GM18505 (cell line): ENCODE measurements at regions not wholly inside any gene's neighbourhood (a gene's known extent, or its start where the extent isn't known, plus 50 kb on each side); places are given as distances from the start of the nearest gene placed in this dataset.

Experiments
- ATAC-seq: cut with Tn5 transposase; IDR thresholded peaks from one replicate; pipeline ENCODE4 v1.9.1; 2021; ENCODE audit not compliant: unreplicated experiment
- POLR2A ChIP-seq: IDR thresholded peaks from 4 replicates; pipeline ENCODE4 v1.6.1; 2011; ENCODE audit warnings: borderline replicate concordance; ENCODE audit not compliant: insufficient read depth, insufficient read length; ENCODE audit errors: extremely low read depth

DNA sequence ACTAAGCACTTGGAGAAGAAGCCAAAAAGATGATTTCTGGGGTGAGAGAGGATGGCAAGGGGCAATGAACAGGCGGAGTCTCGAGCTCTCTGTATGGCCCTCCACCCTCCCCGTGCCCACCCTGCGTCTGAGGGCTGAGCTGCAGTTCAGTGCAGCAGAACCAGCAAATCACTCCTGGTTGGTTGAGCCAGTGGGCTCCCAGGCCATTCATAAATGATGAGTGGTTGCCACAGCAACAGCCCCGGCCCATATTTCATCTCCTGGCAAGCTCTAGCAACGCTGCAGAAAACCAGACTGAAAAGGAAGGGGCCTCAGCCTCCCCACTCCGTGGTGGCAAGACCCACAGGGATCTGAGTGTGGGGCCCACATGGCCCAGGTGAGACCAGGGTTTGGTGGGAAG lies 93.8 kb upstream of the PPP1R26 start:
- no peak for TF ChIP-seq POLR2A
- ATAC-seq, result no peak

DNA sequence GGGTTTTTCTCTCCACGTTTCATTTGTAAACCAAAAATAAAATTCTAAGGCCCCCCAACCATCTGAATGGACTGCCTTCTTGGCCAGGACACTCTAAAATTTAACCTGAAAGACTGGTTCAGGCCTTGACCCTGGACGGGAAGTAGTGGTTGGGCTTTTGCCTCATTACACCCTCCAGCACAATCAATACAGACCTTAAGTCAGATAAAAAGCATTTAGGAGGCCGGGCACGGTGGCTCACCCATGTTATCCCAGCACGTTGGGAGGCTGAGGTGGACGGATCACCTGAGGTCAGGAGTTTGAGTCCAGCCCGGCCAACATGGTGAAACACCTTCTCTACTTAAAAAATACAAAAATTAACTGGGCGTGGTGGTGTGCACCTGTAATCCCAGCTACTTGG lies 91.6 kb upstream of the PPP1R26 start:
- TF ChIP-seq POLR2A, result no peak
- ATAC-seq, result no peak

DNA sequence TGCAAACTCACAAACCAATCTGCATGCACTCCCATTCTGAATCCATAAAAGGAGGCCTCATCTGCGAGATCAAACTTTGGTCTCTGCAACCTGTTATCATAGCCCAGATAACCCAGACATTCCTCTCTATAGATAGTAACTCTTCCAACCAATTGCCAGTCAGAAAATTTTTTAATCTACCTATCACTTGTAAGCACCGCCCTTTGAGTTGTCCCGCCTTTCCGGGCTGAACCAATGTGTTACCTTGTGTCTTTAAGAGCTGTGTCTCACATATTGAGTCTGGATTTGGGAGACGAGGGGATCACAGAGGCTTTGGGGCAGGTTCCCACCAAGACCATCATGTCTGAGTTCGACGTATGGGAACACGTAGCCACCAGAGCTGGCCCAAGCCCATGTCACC lies 91.1 kb upstream of the PPP1R26 start:
- no peak for TF ChIP-seq POLR2A
- ATAC-seq, result no peak

DNA sequence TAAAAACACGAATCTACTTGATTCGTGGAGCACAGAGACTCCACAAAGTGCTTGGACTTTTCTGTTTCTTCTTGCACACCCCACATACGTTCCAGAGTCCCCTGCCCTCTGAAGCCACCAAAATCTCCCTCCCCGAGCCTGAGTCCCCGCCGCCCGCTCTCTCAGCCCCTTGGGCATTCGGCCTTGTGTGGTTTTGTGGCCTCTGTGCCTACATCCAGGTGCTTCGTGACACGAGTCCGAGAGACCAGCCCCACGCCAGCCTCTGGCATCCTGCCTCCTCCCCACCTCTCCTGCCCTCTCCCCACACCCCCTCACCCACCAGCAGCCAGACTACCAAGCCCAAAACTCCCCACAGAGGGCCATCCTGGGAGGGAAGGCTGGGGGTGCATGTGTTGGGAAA lies 87.8 kb upstream of the PPP1R26 start:
- no peak for ATAC-seq

DNA sequence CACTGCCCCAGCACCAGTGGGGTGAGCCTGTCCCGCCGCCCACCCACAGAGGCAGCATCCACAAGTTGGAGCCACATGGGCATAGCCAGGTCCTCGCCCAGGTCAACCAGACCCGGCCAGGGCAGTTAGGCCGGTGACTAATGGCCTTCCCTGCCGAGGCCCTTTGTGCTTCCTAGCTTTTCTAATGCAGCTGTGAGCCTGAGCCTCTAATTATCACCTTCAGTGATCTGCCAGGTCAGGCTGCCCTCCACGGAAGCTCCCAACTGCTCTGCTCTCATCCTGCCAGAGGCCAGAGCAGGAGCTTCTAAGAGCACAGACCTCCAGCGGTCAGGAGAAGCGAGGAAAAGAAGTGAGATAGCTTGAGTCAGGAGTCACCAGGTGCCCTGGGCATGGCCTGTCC lies 87.1 kb upstream of the PPP1R26 start:
- no peak for TF ChIP-seq POLR2A
- ATAC-seq, result no peak

More for the DNA sequence above, 87.8 kb upstream of the PPP1R26 start:
- TF ChIP-seq POLR2A, result no peak

DNA sequence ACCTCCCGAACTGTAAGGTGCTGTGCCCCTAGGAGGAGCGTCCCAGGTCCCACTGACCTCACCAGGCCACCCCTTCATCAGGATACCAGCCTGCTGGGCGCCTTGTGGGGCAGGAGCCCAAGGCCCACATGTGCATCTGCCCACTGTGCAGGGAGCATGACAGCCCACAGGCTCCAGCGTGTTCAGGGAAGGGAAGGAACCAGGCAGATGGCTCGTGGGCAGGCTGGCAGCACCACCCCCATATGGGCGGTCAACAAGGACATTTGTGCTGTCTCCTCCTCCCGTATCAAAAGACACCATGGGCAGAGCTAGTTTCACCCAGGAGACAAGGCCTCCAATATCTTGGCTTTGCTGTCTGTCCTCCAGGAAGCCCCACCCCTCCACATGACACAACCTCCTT lies 85.5 kb upstream of the PPP1R26 start:
- no peak for ATAC-seq
- TF ChIP-seq POLR2A, result no peak

DNA sequence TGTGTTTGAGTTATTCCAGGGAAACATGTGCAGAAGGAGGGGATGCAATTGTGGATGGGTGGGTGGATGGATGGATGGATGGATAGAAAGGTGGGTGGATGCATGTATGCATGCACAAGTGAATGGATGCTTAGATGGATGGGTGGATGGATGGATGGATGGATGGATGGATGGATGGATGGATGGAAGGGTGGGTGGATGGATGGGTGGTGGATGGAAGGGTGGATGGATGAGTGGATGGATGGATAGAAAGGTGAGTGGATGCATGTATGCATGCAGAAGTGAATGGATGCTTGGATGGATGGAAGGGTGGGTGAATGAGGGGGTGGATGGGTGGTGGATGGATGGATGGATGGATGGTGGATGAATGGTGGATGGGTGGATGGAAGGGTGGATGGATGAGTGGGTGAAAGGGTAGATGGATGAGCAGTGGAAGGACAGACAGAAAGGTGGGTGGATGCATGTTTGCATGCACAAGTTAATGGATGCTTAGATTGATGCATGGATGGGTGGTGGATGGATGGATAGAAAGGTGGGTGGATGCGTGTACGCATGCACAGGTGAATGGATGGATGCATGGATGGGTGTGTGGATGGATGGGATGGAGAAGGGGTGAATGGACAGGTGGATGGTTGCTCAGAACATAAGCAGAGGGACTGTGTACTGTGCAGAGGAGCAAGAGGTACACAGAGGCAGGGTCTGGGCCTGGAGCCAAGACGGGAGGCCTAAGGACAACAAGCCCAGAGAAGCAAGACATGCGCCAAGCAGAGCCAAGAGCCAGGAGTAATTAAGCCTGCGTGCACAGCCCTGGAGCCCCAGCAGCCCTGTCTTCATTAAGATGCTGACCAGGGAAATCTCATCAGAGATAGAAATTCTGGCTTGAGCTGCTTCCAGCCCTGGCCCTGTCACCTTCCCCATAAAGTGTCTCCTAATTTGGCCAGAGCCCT lies 84.6 kb upstream of the PPP1R26 start:
- no peak for ATAC-seq
- no peak for TF ChIP-seq POLR2A

DNA sequence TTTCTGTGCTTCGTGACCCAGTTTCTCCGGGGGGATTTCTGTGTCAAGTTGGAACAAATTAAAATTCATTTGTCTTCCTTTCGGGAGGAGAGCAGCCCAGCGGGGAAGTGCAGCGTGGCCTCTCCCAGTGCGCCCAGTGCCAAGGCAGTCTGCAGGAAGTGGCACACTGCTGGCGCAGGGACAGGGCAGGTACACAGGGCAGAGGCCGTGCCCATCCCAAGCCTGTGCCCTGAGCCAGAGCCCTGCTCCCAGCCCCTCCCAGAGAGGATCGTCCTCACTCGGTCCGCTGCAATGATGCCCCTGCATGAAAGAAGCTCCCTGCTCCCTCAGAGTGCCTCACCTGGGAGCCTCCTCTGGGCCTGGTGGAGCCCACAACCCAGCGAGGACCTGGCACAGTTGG lies 82.4 kb upstream of the PPP1R26 start:
- no peak for TF ChIP-seq POLR2A
- ATAC-seq, result no peak

DNA sequence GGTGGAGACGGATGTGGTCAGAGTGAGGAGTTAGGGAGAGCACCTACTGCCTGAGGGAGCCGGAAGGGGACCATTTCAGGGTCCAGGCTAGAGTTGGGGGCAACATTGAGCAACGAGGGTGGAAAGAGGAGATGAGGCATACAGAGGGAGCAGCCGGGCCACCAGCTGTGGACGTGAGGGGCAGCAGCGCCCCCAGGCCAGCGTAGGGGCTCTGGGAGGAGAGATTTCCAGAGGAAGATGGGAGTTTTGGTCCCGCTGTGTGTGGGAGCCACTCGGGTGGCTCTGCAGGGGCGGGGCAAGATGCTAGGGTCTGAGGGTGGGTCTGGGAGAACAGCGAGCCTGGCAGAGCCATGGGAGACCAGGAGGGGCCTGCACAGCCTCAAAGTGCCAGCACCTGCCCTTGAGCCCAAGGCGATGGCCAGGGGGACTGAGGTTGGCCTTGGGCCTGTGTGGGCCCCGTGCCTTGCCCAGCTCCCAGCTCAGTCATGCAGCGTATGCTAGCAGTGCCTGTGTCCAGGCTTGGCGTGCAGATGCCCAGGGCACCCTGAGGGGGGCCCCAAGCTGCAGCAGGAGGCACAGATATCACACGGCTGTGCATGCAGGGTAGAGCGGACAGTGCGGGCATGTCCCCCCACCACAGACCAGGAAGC lies 80.5 kb upstream of the PPP1R26 start:
- no peak for ATAC-seq
- no peak for TF ChIP-seq POLR2A

DNA sequence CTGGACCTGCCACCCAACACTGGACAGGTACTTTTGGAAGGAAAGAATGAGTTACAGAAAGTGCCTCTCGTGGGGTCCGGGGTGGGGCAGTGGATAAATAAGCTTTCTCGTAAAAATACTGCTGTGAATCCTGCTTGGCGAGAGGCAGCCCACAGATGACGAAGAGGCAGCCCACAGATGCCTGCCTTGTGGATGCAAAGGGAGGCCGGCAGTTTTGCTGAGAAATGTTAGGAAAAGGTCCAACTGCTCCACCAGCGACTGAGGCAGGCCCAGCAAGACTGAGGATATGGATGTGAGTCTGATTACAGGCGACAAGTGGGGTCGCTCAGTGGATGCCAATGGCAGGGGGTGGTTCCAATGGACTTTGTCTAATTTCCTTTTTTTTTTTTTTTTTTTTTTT lies 79.1 kb upstream of the PPP1R26 start:
- TF ChIP-seq POLR2A, result no peak
- no peak for ATAC-seq

DNA sequence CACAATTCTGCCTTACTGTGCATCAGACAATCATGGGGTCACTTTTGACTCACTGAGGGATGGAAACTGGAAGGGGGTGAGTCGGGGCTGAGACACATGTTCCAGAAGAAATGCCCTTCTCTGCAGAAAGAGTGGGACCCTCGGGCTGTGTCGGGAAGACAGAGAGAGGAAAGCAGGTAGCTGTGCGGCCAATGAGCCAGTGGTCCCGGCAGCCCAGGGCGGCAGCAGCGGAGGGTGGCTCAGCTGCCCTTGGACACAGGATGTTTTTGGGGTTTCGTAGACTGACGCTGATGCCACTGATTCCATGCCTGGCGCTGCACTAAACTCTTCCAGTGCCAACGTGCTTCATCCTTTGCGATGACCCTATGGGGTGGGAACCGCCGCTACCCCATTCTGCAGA lies 78.4 kb upstream of the PPP1R26 start:
- no peak for TF ChIP-seq POLR2A
- no peak for ATAC-seq

DNA sequence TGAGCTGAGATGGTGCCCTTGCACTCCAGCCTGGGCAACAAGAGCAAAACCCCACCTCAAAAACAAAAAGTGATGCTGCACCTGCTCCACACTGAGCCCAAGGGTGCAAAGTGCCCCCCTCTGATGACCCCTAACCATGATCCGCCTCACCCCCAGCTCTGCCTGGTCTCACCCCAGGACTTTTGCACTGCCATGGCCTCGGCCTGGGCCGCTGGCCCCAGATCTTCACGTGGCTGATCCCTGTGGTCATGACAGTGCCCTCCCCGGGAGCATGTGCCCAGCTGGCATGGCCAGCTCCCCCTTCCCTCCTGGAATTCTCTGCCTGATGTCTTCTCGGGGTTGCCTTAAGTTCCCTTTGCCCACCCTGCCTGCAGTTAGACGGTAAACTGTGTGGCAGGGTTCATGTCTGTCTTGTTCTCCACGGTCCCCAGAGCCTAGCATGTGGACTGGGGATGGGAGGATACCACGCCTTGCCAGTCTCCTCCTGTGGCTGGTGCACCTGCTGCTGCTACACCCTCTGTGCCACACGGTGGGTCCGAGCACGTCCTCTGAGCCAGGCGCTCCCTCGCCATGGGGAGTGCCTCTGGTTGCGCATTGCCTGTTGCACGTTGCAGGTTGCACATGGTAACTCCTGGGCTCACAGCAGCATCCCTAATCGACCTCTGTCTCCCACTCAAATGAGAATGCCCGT lies 77.4 kb upstream of the PPP1R26 start:
- TF ChIP-seq POLR2A, result no peak

DNA sequence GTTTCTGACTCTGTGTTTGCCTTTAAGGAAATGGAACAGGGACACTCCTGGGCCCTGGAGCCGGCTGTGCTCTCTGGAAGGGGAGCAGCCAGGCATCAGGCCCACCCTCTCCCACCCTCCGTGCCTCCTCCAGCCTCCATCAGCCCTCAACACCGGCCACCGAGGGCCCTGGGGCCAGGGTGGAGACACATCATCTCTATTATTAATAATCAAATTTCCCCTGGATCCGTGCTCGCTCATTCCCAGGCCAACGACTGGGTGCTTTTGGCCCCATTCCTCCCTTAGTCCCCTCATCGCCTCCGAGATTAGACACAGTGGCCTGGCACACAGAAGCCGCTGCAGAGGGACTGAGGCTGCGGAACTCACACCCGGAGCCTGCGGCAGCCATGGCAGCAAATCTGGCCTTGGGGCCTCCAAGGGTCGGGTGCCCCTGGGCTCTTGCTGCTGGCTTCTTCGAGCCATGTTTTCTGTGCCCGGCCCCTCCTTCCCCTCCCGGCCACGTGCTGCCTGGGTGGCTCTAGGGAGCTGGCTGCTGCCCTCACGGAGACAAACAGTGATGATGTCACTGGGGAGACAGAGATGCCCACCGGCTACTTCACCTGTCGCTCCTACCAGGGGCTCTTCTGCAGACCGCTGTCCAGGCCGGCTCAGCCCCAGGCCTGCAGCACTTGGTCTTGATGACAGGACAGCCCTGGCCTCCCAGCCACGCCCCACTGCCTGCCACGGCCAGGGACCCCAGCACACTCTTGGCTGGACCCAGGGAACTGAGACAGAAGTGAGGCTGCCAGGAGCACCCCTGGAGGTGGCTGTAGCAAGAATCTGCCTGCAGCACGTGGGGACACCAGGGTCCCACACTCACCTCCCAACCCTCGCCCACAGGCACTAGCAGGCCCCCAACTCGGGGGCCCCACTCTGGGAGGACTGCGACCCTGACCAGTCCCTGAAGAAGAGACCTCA lies 76.6 kb upstream of the PPP1R26 start:
- ATAC-seq, result no peak
- TF ChIP-seq POLR2A, result no peak

More for the DNA sequence above, 77.4 kb upstream of the PPP1R26 start:
- no peak for ATAC-seq

DNA sequence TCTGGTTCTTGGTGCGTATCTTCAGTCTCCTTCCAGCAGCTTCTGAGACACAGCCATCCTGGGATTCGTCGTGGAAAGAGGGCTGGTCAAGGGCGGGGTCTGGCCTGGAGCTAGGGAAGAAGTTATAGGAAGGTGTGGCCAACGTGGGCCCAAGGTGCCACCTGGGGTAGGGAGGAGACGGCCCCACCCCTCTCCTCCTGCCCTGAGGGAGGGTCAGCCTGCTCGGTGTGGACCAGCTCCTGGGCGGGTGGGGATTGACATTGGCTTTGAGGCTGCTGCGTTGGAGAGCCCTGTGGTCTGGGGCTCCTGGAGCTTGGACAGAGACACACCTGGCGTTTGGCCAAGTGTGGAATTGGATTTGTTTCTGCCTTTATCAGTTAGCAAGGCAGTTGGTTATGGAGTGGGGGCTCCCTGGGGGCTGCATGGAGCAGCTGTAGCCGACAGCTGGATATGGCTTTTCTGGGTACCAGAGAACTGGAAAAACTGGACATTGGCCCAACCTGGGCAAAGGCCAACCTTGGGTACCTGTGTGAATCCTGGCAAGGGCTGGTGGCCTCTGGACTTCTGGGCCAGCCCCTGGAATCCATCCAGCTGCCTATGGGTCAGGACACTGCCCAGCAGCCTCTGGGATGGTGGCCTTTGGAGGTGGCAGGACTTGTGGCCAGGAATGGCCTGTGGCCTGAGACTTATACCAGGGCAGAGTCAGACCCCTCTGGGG lies 75.7 kb upstream of the PPP1R26 start:
- no peak for ATAC-seq
- TF ChIP-seq POLR2A, result no peak
